ENCODE measurements at regions not wholly inside any gene's neighbourhood (a gene's known extent, or its start where the extent isn't known, plus 50 kb on each side); places are given as distances from the start of the nearest gene placed in this dataset.

GRCh38 chr2:139790807-139791752 is 1010.9 kb upstream of the NXPH2 start:
- Mint-ChIP-seq H3K4me3 (no peak overlapping the region), H3K27me3 (no peaks in the 10 kb centered on the region), H3K9me3 (no peaks in the 10 kb centered on the region), H3K4me1 (no peaks in the 10 kb centered on the region), H3K36me3 (ENCODE audit: low read depth) (no peaks in the 10 kb centered on the region), H3K27ac (no peak overlapping the region)
- DNase-seq (no peak), ATAC-seq (ENCODE audit: low read depth) (no peak)
- intact Hi-C loops (cut with micrococcal nuclease), result no loop called here
- no peak for TF ChIP-seq CTCF (IDR thresholded peaks at IDR 0.05)
- POLR2A ChIA-PET, result no interaction called here
- CTCF ChIA-PET, result no interaction called here

GRCh38 chr2:139790136-139790535 is 1009.9 kb upstream of the NXPH2 start:
- no peak overlapping the region for H3K4me3 Mint-ChIP-seq
- no peak for DNase-seq
- POLR2A ChIA-PET, result no interaction called here
- no peak overlapping the region for H3K27ac Mint-ChIP-seq
- no peaks in the 10 kb centered on the region for H3K4me1 Mint-ChIP-seq
- ATAC-seq (ENCODE audit: low read depth), result no peak
- CTCF ChIA-PET, result no interaction called here
- H3K36me3 Mint-ChIP-seq (ENCODE audit: low read depth), result no peaks in the 10 kb centered on the region
- intact Hi-C loops (cut with micrococcal nuclease), result no loop called here
- no peaks in the 10 kb centered on the region for H3K9me3 Mint-ChIP-seq
- H3K27me3 Mint-ChIP-seq, result no peaks in the 10 kb centered on the region
- no peak for TF ChIP-seq CTCF (IDR thresholded peaks at IDR 0.05)

GRCh38 chr2:139778732-139779131 is 998.5 kb upstream of the NXPH2 start:
- DNase-seq (no peak), ATAC-seq (ENCODE audit: low read depth) (no peak)
- Mint-ChIP-seq H3K4me3 (no peak overlapping the region), H3K9me3 (no peaks in the 10 kb centered on the region), H3K4me1 (no peaks in the 10 kb centered on the region), H3K36me3 (ENCODE audit: low read depth) (no peaks in the 10 kb centered on the region), H3K27ac (no peak overlapping the region), H3K27me3 (no peaks in the 10 kb centered on the region)
- ChIA-PET CTCF (no interaction called here), POLR2A (no interaction called here)
- no peak for TF ChIP-seq CTCF (IDR thresholded peaks at IDR 0.05)
- intact Hi-C loops (cut with micrococcal nuclease), result no loop called here

GRCh38 chr2:139773720-139774277 is 993.6 kb upstream of the NXPH2 start:
- TF ChIP-seq CTCF (IDR thresholded peaks at IDR 0.05), result no peak
- ATAC-seq (ENCODE audit: low read depth) (no peak), DNase-seq (no peak)
- intact Hi-C loops (cut with micrococcal nuclease), result no loop called here
- ChIA-PET CTCF (no interaction called here), POLR2A (no interaction called here)
- H3K4me1 Mint-ChIP-seq, result no peaks in the 10 kb centered on the region
- no peak overlapping the region for H3K4me3 Mint-ChIP-seq
- peaks cover 4% of the 10 kb centered on the region for H3K9me3 Mint-ChIP-seq
- no peaks in the 10 kb centered on the region for H3K27me3 Mint-ChIP-seq
- no peak overlapping the region for H3K27ac Mint-ChIP-seq
- H3K36me3 Mint-ChIP-seq (ENCODE audit: low read depth), result no peaks in the 10 kb centered on the region

GRCh38 chr2:139769633-139770032 is 989.4 kb upstream of the NXPH2 start:
- intact Hi-C loops (cut with micrococcal nuclease), result no loop called here
- Mint-ChIP-seq H3K4me3 (no peak overlapping the region), H3K36me3 (ENCODE audit: low read depth) (no peaks in the 10 kb centered on the region), H3K4me1 (no peaks in the 10 kb centered on the region), H3K27me3 (no peaks in the 10 kb centered on the region), H3K9me3 (peaks cover 4% of the 10 kb centered on the region), H3K27ac (no peak overlapping the region)
- ATAC-seq (ENCODE audit: low read depth) (no peak), DNase-seq (no peak)
- no peak for TF ChIP-seq CTCF (IDR thresholded peaks at IDR 0.05)
- ChIA-PET POLR2A (no interaction called here), CTCF (no interaction called here)

All from activated B cell treated with CpG ODN at 0.5 μM for 24 hours (primary cell).